ENCODE measurements at regions not wholly inside any gene's neighbourhood (a gene's known extent, or its start where the extent isn't known, plus 50 kb on each side); places are given as distances from the start of the nearest gene placed in this dataset.

GRCh38 chr3:72595927-72596610, 252.2 kb downstream of the SHQ1 start:
- no peaks in the 10 kb centered on the region for H4K20me1 ChIP-seq (ENCODE audit: low read depth, low read length)
- no peak overlapping the region for H3K9ac ChIP-seq (ENCODE audit: low read length)
- H3K36me3 ChIP-seq (ENCODE audit: low read length), result no peaks in the 10 kb centered on the region
- no peak overlapping the region for H3K4me2 ChIP-seq (ENCODE audit: low read depth, low read length, poor library complexity, severe bottlenecking)
- H3K4me3 ChIP-seq (ENCODE audit: insufficient read depth, low read length, poor library complexity, severe bottlenecking), result no peak overlapping the region
- no peaks in the 10 kb centered on the region for H3K27me3 ChIP-seq (ENCODE audit: low read length)
- no peak for TF ChIP-seq CTCF (IDR thresholded peaks at IDR 0.05; ENCODE audit: insufficient read depth, low read length, poor library complexity, severe bottlenecking)
- no peak for TF ChIP-seq EZH2phosphoT487 (conservative IDR thresholded peaks at IDR 0.05; ENCODE audit: low read length)
- H3K9me3 ChIP-seq (ENCODE audit: insufficient read depth, low read length), result no peaks in the 10 kb centered on the region
- H2AFZ ChIP-seq (ENCODE audit: low read depth, low read length, severe bottlenecking), result no peak overlapping the region
- no peak overlapping the region for H3K27ac ChIP-seq (ENCODE audit: low read depth, low read length)
- no peaks in the 10 kb centered on the region for H3K79me2 ChIP-seq (ENCODE audit: insufficient read depth, low read length)
- no peaks in the 10 kb centered on the region for H3K9me2 ChIP-seq (replicated peaks; ENCODE audit: insufficient read depth, low read length)
- H3F3A ChIP-seq (ENCODE audit: insufficient read depth), result no peaks in the 10 kb centered on the region

GRCh38 chr3:72595376-72595775, 252.9 kb downstream of the SHQ1 start:
- no peak overlapping the region for H3K4me2 ChIP-seq (ENCODE audit: low read depth, low read length, poor library complexity, severe bottlenecking)
- H3F3A ChIP-seq (ENCODE audit: insufficient read depth), result no peaks in the 10 kb centered on the region
- no peaks in the 10 kb centered on the region for H4K20me1 ChIP-seq (ENCODE audit: low read depth, low read length)
- no peak overlapping the region for H3K4me3 ChIP-seq (ENCODE audit: insufficient read depth, low read length, poor library complexity, severe bottlenecking)
- no peaks in the 10 kb centered on the region for H3K9me2 ChIP-seq (replicated peaks; ENCODE audit: insufficient read depth, low read length)
- no peak overlapping the region for H3K27ac ChIP-seq (ENCODE audit: low read depth, low read length)
- H3K27me3 ChIP-seq (ENCODE audit: low read length), result no peaks in the 10 kb centered on the region
- H3K36me3 ChIP-seq (ENCODE audit: low read length), result no peaks in the 10 kb centered on the region
- TF ChIP-seq EZH2phosphoT487 (conservative IDR thresholded peaks at IDR 0.05; ENCODE audit: low read length) (no peak), CTCF (IDR thresholded peaks at IDR 0.05; ENCODE audit: insufficient read depth, low read length, poor library complexity, severe bottlenecking) (no peak)
- no peaks in the 10 kb centered on the region for H3K9me3 ChIP-seq (ENCODE audit: insufficient read depth, low read length)
- no peak overlapping the region for H3K9ac ChIP-seq (ENCODE audit: low read length)
- no peaks in the 10 kb centered on the region for H3K79me2 ChIP-seq (ENCODE audit: insufficient read depth, low read length)
- H2AFZ ChIP-seq (ENCODE audit: low read depth, low read length, severe bottlenecking), result no peak overlapping the region

GRCh38 chr3:72594615-72595215, 253.5 kb downstream of the SHQ1 start:
- H3K79me2 ChIP-seq (ENCODE audit: insufficient read depth, low read length), result no peaks in the 10 kb centered on the region
- no peak overlapping the region for H3K27ac ChIP-seq (ENCODE audit: low read depth, low read length)
- no peak overlapping the region for H3K9ac ChIP-seq (ENCODE audit: low read length)
- no peak overlapping the region for H3K4me3 ChIP-seq (ENCODE audit: insufficient read depth, low read length, poor library complexity, severe bottlenecking)
- no peak overlapping the region for H2AFZ ChIP-seq (ENCODE audit: low read depth, low read length, severe bottlenecking)
- no peaks in the 10 kb centered on the region for H3K36me3 ChIP-seq (ENCODE audit: low read length)
- H3K9me2 ChIP-seq (replicated peaks; ENCODE audit: insufficient read depth, low read length), result no peaks in the 10 kb centered on the region
- H3K27me3 ChIP-seq (ENCODE audit: low read length), result no peaks in the 10 kb centered on the region
- TF ChIP-seq EZH2phosphoT487 (conservative IDR thresholded peaks at IDR 0.05; ENCODE audit: low read length), result no peak
- no peak for TF ChIP-seq CTCF (IDR thresholded peaks at IDR 0.05; ENCODE audit: insufficient read depth, low read length, poor library complexity, severe bottlenecking)
- no peak overlapping the region for H3K4me2 ChIP-seq (ENCODE audit: low read depth, low read length, poor library complexity, severe bottlenecking)
- H3F3A ChIP-seq (ENCODE audit: insufficient read depth), result no peaks in the 10 kb centered on the region
- H4K20me1 ChIP-seq (ENCODE audit: low read depth, low read length), result no peaks in the 10 kb centered on the region
- no peaks in the 10 kb centered on the region for H3K9me3 ChIP-seq (ENCODE audit: insufficient read depth, low read length)

All from SU-DHL-6 (cell line).